Panc1 (cell line): ENCODE measurements at regions not wholly inside any gene's neighbourhood (a gene's known extent, or its start where the extent isn't known, plus 50 kb on each side); places are given as distances from the start of the nearest gene placed in this dataset.

Experiments
- ATAC-seq: fragments of 200-7000 bp; cut with Tn5 transposase; 2 replicates; pipeline ENCODE4 v1.9.1; 2020; ENCODE audit warnings: mild to moderate bottlenecking, moderate library complexity
- BruUV-seq: library from RNA; stranded (reverse); fragments of 400-500 nt; replicated peaks from 2 replicates; lab custom pipeline; 2021; lab: Mats Ljungman, UMichigan
- CTCF ChIA-PET: fragments of 300-600 bp; sonication (Branson Sonifier 250); formaldehyde crosslinking; loops from one replicate; lab custom pipeline; 2022; ENCODE audit warnings: antibody characterized with exemption; lab: Charles Lee
- POLR2A ChIA-PET: fragments of 300-600 bp; sonication (Branson Sonifier 250); formaldehyde crosslinking; loops from one replicate; lab custom pipeline; 2022; ENCODE audit warnings: antibody characterized with exemption; lab: Charles Lee
- DNase-seq: peaks from one replicate; pipeline ENCODE4 v3.0.0-alpha.2; 2010; ENCODE audit warnings: low read depth, low spot score
- H3K27ac ChIP-seq: 2 replicates; pipeline ENCODE4 v1.5.1; 2011; ENCODE audit warnings: mild to moderate bottlenecking, low read length, inconsistent platforms
- H3K27me3 ChIP-seq: fragments of 200-500 bp; sonication (Bioruptor generic); 2 replicates; pipeline ENCODE4 v1.6.0; 2014; ENCODE audit warnings: low read length, inconsistent platforms; ENCODE audit not compliant: control insufficient read depth, insufficient read depth
- H3K36me3 ChIP-seq: fragments of 200-500 bp; sonication (Bioruptor generic); 2 replicates; pipeline ENCODE4 v1.5.1; 2014; ENCODE audit warnings: inconsistent platforms, mild to moderate bottlenecking, low read length, moderate library complexity; ENCODE audit not compliant: control insufficient read depth, insufficient read depth
- H3K4me1 ChIP-seq: 2 replicates; pipeline ENCODE4 v1.5.1; 2011; ENCODE audit warnings: inconsistent platforms, mild to moderate bottlenecking, low read length, moderate library complexity; ENCODE audit not compliant: control insufficient read depth, insufficient read depth
- H3K4me3 ChIP-seq, 2 experiments: 2 replicates each; pipeline ENCODE4 v1.5.1; 2011 to 2012; ENCODE audit warnings: low read depth in 2 of 2, low read length in 2 of 2, mild to moderate bottlenecking in 2 of 2, inconsistent platforms in 1 of 2, moderate library complexity in 1 of 2
- H3K9me3 ChIP-seq: fragments of 200-500 bp; sonication (Bioruptor generic); 2 replicates; pipeline ENCODE4 v1.5.1; 2014; ENCODE audit warnings: low read depth, mild to moderate bottlenecking, inconsistent platforms, low read length, moderate library complexity; ENCODE audit not compliant: control insufficient read depth, insufficient read depth
- POLR2AphosphoS5 ChIP-seq: IDR thresholded peaks from 2 replicates; pipeline ENCODE4 v1.6.1; 2012; ENCODE audit warnings: mild to moderate bottlenecking, low read depth, low read length, moderate library complexity
- SIN3A ChIP-seq: IDR thresholded peaks from 2 replicates; pipeline ENCODE4 v1.6.1; 2012; ENCODE audit warnings: low read depth, mild to moderate bottlenecking, low read length, moderate library complexity, borderline replicate concordance; ENCODE audit not compliant: insufficient read depth
- TCF7L2 ChIP-seq: IDR thresholded peaks from 2 replicates; pipeline ENCODE4 v1.6.1; 2011; ENCODE audit warnings: mild to moderate bottlenecking, low read depth, low read length, inconsistent platforms
- in situ Hi-C: cut with HindIII; loops from 2 replicates; pipeline ENCODE4 v1.10.0; 2016; ENCODE audit warnings: low sequenced_read_pairs, low pct_unique_long_range_greater_than_20kb
- intact Hi-C: fragments of 100-400 bp; cut with micrococcal nuclease; formaldehyde crosslinking; loops from one replicate; pipeline ENCODE4 v1.10.0; 2022; ENCODE audit not compliant: unreplicated experiment
- TF ChIP-seq, protein P1 (sequence below), 2 experiments: IDR thresholded peaks; 2 replicates each; pipeline ENCODE4 v1.6.1; 2011 to 2012; ENCODE audit warnings: low read depth in 2 of 2, control low read depth in 1 of 2, low read length in 1 of 2, mild to moderate bottlenecking in 1 of 2, moderate library complexity in 1 of 2; ENCODE audit not compliant: insufficient read depth in 1 of 2
- TF ChIP-seq, protein P2 (sequence below): fragments of 450-650 bp; IDR thresholded peaks from 2 replicates; pipeline ENCODE4 v1.5.1; 2017; ENCODE audit warnings: mild to moderate bottlenecking

DNA sequence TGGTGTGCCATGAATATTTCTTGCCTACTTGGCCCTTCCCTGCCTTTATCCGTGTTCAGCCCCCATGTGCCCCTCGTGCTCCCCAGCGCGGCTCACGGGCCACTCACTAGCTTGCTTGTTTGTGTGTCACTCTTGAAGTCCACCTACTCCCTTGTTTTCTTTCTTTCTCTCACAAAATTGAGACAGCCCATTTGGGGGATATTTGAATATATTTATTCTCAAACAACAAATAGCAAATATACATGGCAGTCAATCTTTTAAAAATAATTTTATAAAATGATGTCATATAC, 82.2 kb downstream of the PLXNA1 start:
- POLR2A ChIA-PET: no interaction called here
- TF ChIP-seq, protein P1, sequence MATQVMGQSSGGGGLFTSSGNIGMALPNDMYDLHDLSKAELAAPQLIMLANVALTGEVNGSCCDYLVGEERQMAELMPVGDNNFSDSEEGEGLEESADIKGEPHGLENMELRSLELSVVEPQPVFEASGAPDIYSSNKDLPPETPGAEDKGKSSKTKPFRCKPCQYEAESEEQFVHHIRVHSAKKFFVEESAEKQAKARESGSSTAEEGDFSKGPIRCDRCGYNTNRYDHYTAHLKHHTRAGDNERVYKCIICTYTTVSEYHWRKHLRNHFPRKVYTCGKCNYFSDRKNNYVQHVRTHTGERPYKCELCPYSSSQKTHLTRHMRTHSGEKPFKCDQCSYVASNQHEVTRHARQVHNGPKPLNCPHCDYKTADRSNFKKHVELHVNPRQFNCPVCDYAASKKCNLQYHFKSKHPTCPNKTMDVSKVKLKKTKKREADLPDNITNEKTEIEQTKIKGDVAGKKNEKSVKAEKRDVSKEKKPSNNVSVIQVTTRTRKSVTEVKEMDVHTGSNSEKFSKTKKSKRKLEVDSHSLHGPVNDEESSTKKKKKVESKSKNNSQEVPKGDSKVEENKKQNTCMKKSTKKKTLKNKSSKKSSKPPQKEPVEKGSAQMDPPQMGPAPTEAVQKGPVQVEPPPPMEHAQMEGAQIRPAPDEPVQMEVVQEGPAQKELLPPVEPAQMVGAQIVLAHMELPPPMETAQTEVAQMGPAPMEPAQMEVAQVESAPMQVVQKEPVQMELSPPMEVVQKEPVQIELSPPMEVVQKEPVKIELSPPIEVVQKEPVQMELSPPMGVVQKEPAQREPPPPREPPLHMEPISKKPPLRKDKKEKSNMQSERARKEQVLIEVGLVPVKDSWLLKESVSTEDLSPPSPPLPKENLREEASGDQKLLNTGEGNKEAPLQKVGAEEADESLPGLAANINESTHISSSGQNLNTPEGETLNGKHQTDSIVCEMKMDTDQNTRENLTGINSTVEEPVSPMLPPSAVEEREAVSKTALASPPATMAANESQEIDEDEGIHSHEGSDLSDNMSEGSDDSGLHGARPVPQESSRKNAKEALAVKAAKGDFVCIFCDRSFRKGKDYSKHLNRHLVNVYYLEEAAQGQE (IDR thresholded peaks at IDR 0.05; ENCODE audit: insufficient read depth in 1 of 2, low read depth in 2 of 2, low read length in 1 of 2): no peak
- TF ChIP-seq SIN3A: no peak
- TF ChIP-seq, protein P2, sequence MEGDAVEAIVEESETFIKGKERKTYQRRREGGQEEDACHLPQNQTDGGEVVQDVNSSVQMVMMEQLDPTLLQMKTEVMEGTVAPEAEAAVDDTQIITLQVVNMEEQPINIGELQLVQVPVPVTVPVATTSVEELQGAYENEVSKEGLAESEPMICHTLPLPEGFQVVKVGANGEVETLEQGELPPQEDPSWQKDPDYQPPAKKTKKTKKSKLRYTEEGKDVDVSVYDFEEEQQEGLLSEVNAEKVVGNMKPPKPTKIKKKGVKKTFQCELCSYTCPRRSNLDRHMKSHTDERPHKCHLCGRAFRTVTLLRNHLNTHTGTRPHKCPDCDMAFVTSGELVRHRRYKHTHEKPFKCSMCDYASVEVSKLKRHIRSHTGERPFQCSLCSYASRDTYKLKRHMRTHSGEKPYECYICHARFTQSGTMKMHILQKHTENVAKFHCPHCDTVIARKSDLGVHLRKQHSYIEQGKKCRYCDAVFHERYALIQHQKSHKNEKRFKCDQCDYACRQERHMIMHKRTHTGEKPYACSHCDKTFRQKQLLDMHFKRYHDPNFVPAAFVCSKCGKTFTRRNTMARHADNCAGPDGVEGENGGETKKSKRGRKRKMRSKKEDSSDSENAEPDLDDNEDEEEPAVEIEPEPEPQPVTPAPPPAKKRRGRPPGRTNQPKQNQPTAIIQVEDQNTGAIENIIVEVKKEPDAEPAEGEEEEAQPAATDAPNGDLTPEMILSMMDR: no peak
- no peak for TF ChIP-seq TCF7L2
- no peak for TF ChIP-seq POLR2AphosphoS5
- CTCF ChIA-PET: no interaction called here
- BruUV-seq: no TSS peak
- Histone ChIP-seq H3K27me3 (0 out of 2 replicates have a peak, but pooled peaks cover 3% of the 10 kb centered on the region), H3K4me3 (no peak overlapping the region), H3K36me3 (no peaks in the 10 kb centered on the region), H3K27ac (no peak overlapping the region), H3K9me3 (no peaks in the 10 kb centered on the region), H3K4me1 (no peaks in the 10 kb centered on the region)
- in situ Hi-C loops (no loop called here), intact Hi-C loops (no loop called here)
- ATAC-seq: no peak
- DNase-seq: no peak

DNA sequence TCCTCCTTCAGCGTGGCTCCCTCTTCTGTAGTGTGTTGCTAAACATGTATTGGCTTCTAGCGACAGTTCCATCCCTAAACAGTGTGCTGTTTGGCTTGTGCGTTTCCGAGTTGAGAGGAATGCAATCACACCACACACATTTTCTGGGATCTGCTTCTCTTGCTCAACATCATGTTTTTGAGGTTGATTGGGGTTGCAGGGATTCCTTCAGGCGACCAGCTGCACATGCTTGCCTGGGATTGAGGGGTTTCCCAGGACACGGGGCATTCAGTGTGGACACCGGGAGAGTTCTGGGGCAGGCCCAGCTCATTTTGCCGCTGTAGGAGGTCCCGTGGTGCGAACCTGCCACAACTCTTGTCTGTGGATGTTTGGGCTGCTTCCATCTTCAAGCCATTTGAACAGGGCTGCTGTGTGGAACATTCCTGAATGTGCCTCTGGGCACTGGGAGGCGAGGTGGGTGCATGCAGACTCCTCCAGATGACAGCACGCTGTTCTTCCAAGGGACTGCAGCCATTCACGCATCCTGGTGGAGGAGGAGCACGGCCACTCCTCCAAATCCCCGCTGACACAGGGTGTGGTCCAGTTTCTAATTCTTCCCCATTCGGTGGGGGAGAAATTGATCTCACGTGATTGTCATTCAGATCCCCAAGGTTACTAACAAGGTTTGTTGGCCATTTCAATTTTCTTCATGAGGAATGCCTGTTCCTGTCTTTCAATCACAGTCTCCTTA, 82.8 kb downstream of the PLXNA1 start:
- Histone ChIP-seq H3K27ac (no peak overlapping the region), H3K36me3 (no peaks in the 10 kb centered on the region), H3K9me3 (no peaks in the 10 kb centered on the region), H3K4me3 (no peak overlapping the region), H3K27me3 (no peaks in the 10 kb centered on the region), H3K4me1 (no peaks in the 10 kb centered on the region)
- POLR2A ChIA-PET: no interaction called here
- CTCF ChIA-PET: no interaction called here
- DNase-seq (no peak), ATAC-seq (no peak)
- in situ Hi-C loops (no loop called here), intact Hi-C loops (no loop called here)
- no TSS peak for BruUV-seq
- TF ChIP-seq, protein P2: no peak
- no peak for TF ChIP-seq POLR2AphosphoS5
- no peak for TF ChIP-seq TCF7L2
- TF ChIP-seq, protein P1 (IDR thresholded peaks at IDR 0.05; ENCODE audit: insufficient read depth in 1 of 2, low read depth in 2 of 2, low read length in 1 of 2): no peak
- no peak for TF ChIP-seq SIN3A
